OCI-LY3 (cell line): ENCODE measurements at regions not wholly inside any gene's neighbourhood (a gene's known extent, or its start where the extent isn't known, plus 50 kb on each side); places are given as distances from the start of the nearest gene placed in this dataset.

ENCODE experiments used
- H2AFZ ChIP-seq: fragments of 200-600, 300-600 bp; shearing (Covaris generic); 2 replicates; pipeline ENCODE4 v1.6.0; 2014; ENCODE audit warnings: antibody characterized with exemption, low read depth, low read length
- H3K27ac ChIP-seq: fragments of 200-600, 300-600 bp; sonication (generic); 2 replicates; pipeline ENCODE4 v1.5.1; 2014; ENCODE audit warnings: mild to moderate bottlenecking, low read length, moderate library complexity, mixed read lengths
- H3K27me3 ChIP-seq: fragments of 200-600, 300-600 bp; sonication (generic); 2 replicates; pipeline ENCODE4 v1.6.1; 2014; ENCODE audit warnings: low read depth, low read length, mixed read lengths
- H3K36me3 ChIP-seq: fragments of 200-600, 300-600 bp; sonication (generic); replicated peaks from 2 replicates; pipeline ENCODE3; 2014; ENCODE audit warnings: low read depth, low read length, mixed read lengths
- H3K4me1 ChIP-seq: fragments of 300-600, 200-600 bp; sonication (generic); 2 replicates; pipeline ENCODE4 v1.6.1; 2014; ENCODE audit warnings: low read length, mixed read lengths
- H3K4me2 ChIP-seq: fragments of 200-600, 300-600 bp; sonication (generic); 2 replicates; pipeline ENCODE4 v1.6.1; 2014; ENCODE audit warnings: low read length, mixed read lengths
- H3K4me3 ChIP-seq: fragments of 300-600, 200-600 bp; sonication (generic); 2 replicates; pipeline ENCODE4 v1.5.1; 2014; ENCODE audit warnings: antibody characterized with exemption, mild to moderate bottlenecking, low read length, moderate library complexity
- H3K79me2 ChIP-seq: fragments of 300-600, 200-600 bp; shearing (Covaris generic); 2 replicates; pipeline ENCODE4 v1.6.1; 2014; ENCODE audit warnings: mild to moderate bottlenecking, low read length, mixed read lengths
- H3K9ac ChIP-seq: fragments of 300-600, 200-600 bp; shearing (Covaris generic); 2 replicates; pipeline ENCODE4 v1.6.0; 2014; ENCODE audit warnings: mild to moderate bottlenecking, low read length, moderate library complexity
- H3K9me3 ChIP-seq: fragments of 200-600, 300-600 bp; shearing (Covaris generic); 2 replicates; pipeline ENCODE4 v1.6.1; 2014; ENCODE audit warnings: low read length, mixed read lengths; ENCODE audit not compliant: insufficient read depth
- H4K20me1 ChIP-seq: fragments of 200-600, 300-600 bp; sonication (generic); 2 replicates; pipeline ENCODE4 v1.6.1; 2016; ENCODE audit warnings: low read length, mixed read lengths; ENCODE audit not compliant: insufficient read depth
- CTCF ChIP-seq: fragments of 200-600, 300-600 bp; sonication (generic); IDR thresholded peaks from 2 replicates; pipeline ENCODE4 v1.5.1; 2014; ENCODE audit warnings: antibody characterized with exemption, low read length, low read depth
- EZH2phosphoT487 ChIP-seq: fragments of 200-600 bp; shearing (Covaris generic); IDR thresholded peaks from 2 replicates; pipeline ENCODE4 v1.6.1; 2018; ENCODE audit warnings: antibody characterized with exemption, mixed run types, low read depth

DNA sequence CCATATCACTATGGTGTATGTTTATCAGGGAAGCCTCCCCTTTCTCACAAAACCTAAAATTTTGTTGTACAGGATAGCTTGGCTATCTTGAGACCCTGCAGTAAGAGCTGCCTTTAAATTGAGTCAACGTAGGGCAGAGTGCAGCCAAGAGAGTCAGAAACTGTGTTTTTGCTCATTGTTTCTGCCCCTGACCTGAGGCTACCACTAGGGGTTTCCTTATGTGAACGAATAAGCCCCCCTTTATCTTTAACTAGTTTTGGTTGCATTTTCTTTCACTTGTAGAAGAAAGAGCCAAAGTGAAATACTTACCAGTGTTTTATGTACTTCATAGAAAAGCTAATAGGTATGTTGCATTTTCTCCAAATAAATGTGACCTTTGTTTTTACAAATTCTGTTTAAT lies 149.9 kb upstream of the TMC3 start:
- Histone ChIP-seq H3K4me1 (no peaks in the 10 kb centered on the region), H3K9me3 (no peaks in the 10 kb centered on the region), H3K27me3 (peaks cover 35% of the 10 kb centered on the region), H4K20me1 (no peaks in the 10 kb centered on the region), H3K27ac (no peak overlapping the region), H3K4me3 (no peak overlapping the region), H3K79me2 (no peaks in the 10 kb centered on the region), H3K9ac (no peak overlapping the region), H2AFZ (no peak overlapping the region), H3K36me3 (no peaks in the 10 kb centered on the region), H3K4me2 (no peak overlapping the region)
- no peak for TF ChIP-seq EZH2phosphoT487
- no peak for TF ChIP-seq CTCF

DNA sequence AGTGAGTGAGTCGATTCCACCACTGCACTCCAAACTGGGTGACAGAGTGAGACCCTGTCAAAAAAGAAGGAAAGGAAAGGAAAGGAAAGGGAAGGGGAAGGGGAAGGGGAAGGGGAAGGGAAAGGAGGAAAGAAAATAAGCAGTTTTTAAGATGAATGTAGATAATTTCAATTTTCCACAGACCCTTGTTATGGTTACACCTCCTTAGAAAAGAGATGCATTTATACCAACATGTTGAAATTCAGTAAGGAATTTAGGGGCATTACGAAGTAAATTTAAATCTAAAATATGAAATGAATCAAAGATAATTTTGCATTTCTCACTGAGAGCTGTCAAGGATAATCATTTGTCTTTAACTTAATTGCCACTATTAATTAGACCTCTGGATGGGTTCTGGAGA lies 146.5 kb upstream of the TMC3 start:
- no peaks in the 10 kb centered on the region for H3K4me1 ChIP-seq
- H3K4me3 ChIP-seq, result no peak overlapping the region
- no peaks in the 10 kb centered on the region for H3K79me2 ChIP-seq
- H3K36me3 ChIP-seq, result no peaks in the 10 kb centered on the region
- TF ChIP-seq CTCF (no peak), EZH2phosphoT487 (no peak)
- no peak overlapping the region for H3K27ac ChIP-seq
- H3K4me2 ChIP-seq, result no peak overlapping the region
- no peaks in the 10 kb centered on the region for H3K9me3 ChIP-seq
- H3K27me3 ChIP-seq, result peaks cover 57% of the 10 kb centered on the region
- H2AFZ ChIP-seq, result no peak overlapping the region
- H3K9ac ChIP-seq, result no peak overlapping the region
- no peaks in the 10 kb centered on the region; the same call in 1 of the 2 replicates for H4K20me1 ChIP-seq

DNA sequence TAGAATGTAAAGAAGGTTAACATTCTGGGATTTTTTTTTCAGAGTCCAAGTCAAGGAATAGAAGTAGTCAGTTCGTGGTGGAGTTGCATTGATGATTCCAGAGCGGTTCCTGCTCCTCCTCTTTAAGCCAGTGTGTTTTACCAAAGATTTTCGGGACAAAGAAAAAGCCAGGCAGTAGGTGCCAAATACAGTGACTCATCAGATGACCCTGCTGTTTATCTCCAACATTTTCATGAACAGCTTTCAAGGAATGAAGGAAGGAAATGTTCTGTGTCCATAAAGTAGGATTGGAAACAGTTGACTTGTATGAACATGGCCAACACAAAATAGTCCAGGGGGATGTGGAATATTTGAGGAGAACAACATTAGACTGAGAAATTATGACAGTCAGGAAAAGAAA lies 142.4 kb upstream of the TMC3 start:
- Histone ChIP-seq H3K36me3 (no peaks in the 10 kb centered on the region), H3K27ac (no peak overlapping the region), H4K20me1 (no peaks in the 10 kb centered on the region; the same call in 1 of the 2 replicates), H3K27me3 (peaks cover 41% of the 10 kb centered on the region), H3K4me1 (no peaks in the 10 kb centered on the region), H3K4me3 (no peak overlapping the region), H2AFZ (no peak overlapping the region), H3K9ac (no peak overlapping the region), H3K79me2 (no peaks in the 10 kb centered on the region), H3K9me3 (no peaks in the 10 kb centered on the region), H3K4me2 (no peak overlapping the region)
- no peak for TF ChIP-seq CTCF
- no peak for TF ChIP-seq EZH2phosphoT487

GRCh38 chr15:81516012-81516411 lies 142.0 kb upstream of the TMC3 start:
- Histone ChIP-seq H3K4me3 (no peak overlapping the region), H3K9me3 (no peaks in the 10 kb centered on the region), H3K4me1 (no peaks in the 10 kb centered on the region), H4K20me1 (no peaks in the 10 kb centered on the region; the same call in 1 of the 2 replicates), H3K79me2 (no peaks in the 10 kb centered on the region), H3K9ac (no peak overlapping the region), H3K36me3 (no peaks in the 10 kb centered on the region), H3K27me3 (peaks cover 38% of the 10 kb centered on the region), H3K27ac (no peak overlapping the region), H3K4me2 (no peak overlapping the region), H2AFZ (no peak overlapping the region)
- TF ChIP-seq CTCF, result no peak
- no peak for TF ChIP-seq EZH2phosphoT487
